ENCODE measurements at regions not wholly inside any gene's neighbourhood (a gene's known extent, or its start where the extent isn't known, plus 50 kb on each side); places are given as distances from the start of the nearest gene placed in this dataset.
"Not testable (repeated sequence)": the region's sequence is repeated elsewhere in the genome, so short reads cannot be mapped to it uniquely, and the experiment has no call there.

GRCh38 chr20:48019940-48020339 lies 234.7 kb upstream of the SULF2 start:
- peaks cover 3% of the 10 kb centered on the region for H3K27me3 Mint-ChIP-seq

GRCh38 chr20:48019496-48019895 lies 234.2 kb upstream of the SULF2 start:
- no peak overlapping the region for H3K4me3 Mint-ChIP-seq (ENCODE audit: low read depth)
- TF ChIP-seq CTCF (IDR thresholded peaks at IDR 0.05; ENCODE audit: unreplicated experiment): no peak
- peaks cover 5% of the 10 kb centered on the region for H3K4me1 Mint-ChIP-seq (ENCODE audit: low read depth)
- no peak for DNase-seq (ENCODE audit: low spot score, unreplicated experiment)
- H3K27me3 Mint-ChIP-seq: peaks cover 2% of the 10 kb centered on the region
- no peak overlapping the region for H3K27ac Mint-ChIP-seq
- H3K9me3 Mint-ChIP-seq (ENCODE audit: low read depth): peaks cover 10% of the 10 kb centered on the region
- H3K36me3 Mint-ChIP-seq (ENCODE audit: insufficient read depth): no peaks in the 10 kb centered on the region

More at GRCh38 chr20:48019940-48020339, 234.7 kb upstream of the SULF2 start:
- no peak for DNase-seq (ENCODE audit: low spot score, unreplicated experiment)
- no peak overlapping the region for H3K27ac Mint-ChIP-seq
- H3K4me1 Mint-ChIP-seq (ENCODE audit: low read depth): peaks cover 5% of the 10 kb centered on the region
- peaks cover 10% of the 10 kb centered on the region for H3K9me3 Mint-ChIP-seq (ENCODE audit: low read depth)
- no peak overlapping the region for H3K4me3 Mint-ChIP-seq (ENCODE audit: low read depth)
- TF ChIP-seq CTCF (IDR thresholded peaks at IDR 0.05; ENCODE audit: unreplicated experiment): no peak
- H3K36me3 Mint-ChIP-seq (ENCODE audit: insufficient read depth): no peaks in the 10 kb centered on the region

- not testable (repeated sequence) for H3K4me3 Mint-ChIP-seq (ENCODE audit: low read depth); H3K27me3 Mint-ChIP-seq
These were observed 233.6 kb upstream of the SULF2 start for GRCh38 chr20:48018851-48019250.

GRCh38 chr20:48017992-48018391 lies 232.7 kb upstream of the SULF2 start:
- Mint-ChIP-seq H3K27me3 (no peaks in the 10 kb centered on the region), H3K27ac (no peak overlapping the region), H3K4me1 (ENCODE audit: low read depth) (peaks cover 5% of the 10 kb centered on the region), H3K4me3 (ENCODE audit: low read depth) (no peak overlapping the region), H3K36me3 (ENCODE audit: insufficient read depth) (no peaks in the 10 kb centered on the region), H3K9me3 (ENCODE audit: low read depth) (peaks cover 15% of the 10 kb centered on the region)
- TF ChIP-seq CTCF (IDR thresholded peaks at IDR 0.05; ENCODE audit: unreplicated experiment): no peak
- no peak for DNase-seq (ENCODE audit: low spot score, unreplicated experiment)

More at GRCh38 chr20:48018851-48019250, 233.6 kb upstream of the SULF2 start:
- H3K27ac Mint-ChIP-seq; H3K36me3 Mint-ChIP-seq (ENCODE audit: insufficient read depth); DNase-seq (ENCODE audit: low spot score, unreplicated experiment); H3K4me1 Mint-ChIP-seq (ENCODE audit: low read depth): not testable (repeated sequence)
- peaks cover 10% of the 10 kb centered on the region for H3K9me3 Mint-ChIP-seq (ENCODE audit: low read depth)

- DNase-seq (ENCODE audit: low spot score, unreplicated experiment): no peak
- no peak overlapping the region for H3K27ac Mint-ChIP-seq
- H3K36me3 Mint-ChIP-seq (ENCODE audit: insufficient read depth): no peaks in the 10 kb centered on the region
- no peaks in the 10 kb centered on the region for H3K27me3 Mint-ChIP-seq
- peaks cover 15% of the 10 kb centered on the region for H3K9me3 Mint-ChIP-seq (ENCODE audit: low read depth)
- H3K4me1 Mint-ChIP-seq (ENCODE audit: low read depth): peaks cover 5% of the 10 kb centered on the region
- TF ChIP-seq CTCF (IDR thresholded peaks at IDR 0.05; ENCODE audit: unreplicated experiment): no peak
- no peak overlapping the region for H3K4me3 Mint-ChIP-seq (ENCODE audit: low read depth)
These were observed 232.2 kb upstream of the SULF2 start for GRCh38 chr20:48017509-48017908.

GRCh38 chr20:48015943-48016723 lies 230.9 kb upstream of the SULF2 start:
- peaks cover 23% of the 10 kb centered on the region for H3K9me3 Mint-ChIP-seq (ENCODE audit: low read depth)
- TF ChIP-seq CTCF (IDR thresholded peaks at IDR 0.05; ENCODE audit: unreplicated experiment): no peak
- H3K27ac Mint-ChIP-seq: no peak overlapping the region
- no peaks in the 10 kb centered on the region for H3K27me3 Mint-ChIP-seq
- no peak for DNase-seq (ENCODE audit: low spot score, unreplicated experiment)
- H3K4me1 Mint-ChIP-seq (ENCODE audit: low read depth): peaks cover 5% of the 10 kb centered on the region
- H3K36me3 Mint-ChIP-seq (ENCODE audit: insufficient read depth): no peaks in the 10 kb centered on the region
- no peak overlapping the region for H3K4me3 Mint-ChIP-seq (ENCODE audit: low read depth)

All from progenitor cell of endocrine pancreas (in vitro differentiated cells).